Lung (tissue), 11 donors: ENCODE measurements at regions not wholly inside any gene's neighbourhood (a gene's known extent, or its start where the extent isn't known, plus 50 kb on each side); places are given as distances from the start of the nearest gene placed in this dataset.
"Not testable (repeated sequence)": the region's sequence is repeated elsewhere in the genome, so short reads cannot be mapped to it uniquely, and the experiment has no call there.

Source experiments
- ATAC-seq: fragments of 200-7000 bp; cut with Tn5 transposase; one replicate; pipeline ENCODE4 v1.9.1; 2020; ENCODE audit warnings: moderate number of reproducible peaks; ENCODE audit not compliant: insufficient read depth, low FRiP score
- DNase-seq, 3 donors: peaks; one replicate each; pipeline ENCODE4 v3.0.0-alpha.2; 2013 to 2017
- H3K27ac ChIP-seq, 2 donors: one replicate each; pipeline ENCODE4 v1.5.1; 2013; ENCODE audit warnings: mild to moderate bottlenecking in 2 of 2, moderate library complexity in 2 of 2, control low read depth in 1 of 2, inconsistent platforms in 1 of 2, low read depth in 1 of 2, low read length in 1 of 2
- H3K27me3 ChIP-seq, 3 donors: one replicate each; pipeline ENCODE4 v1.5.1; 2013; ENCODE audit warnings: low read length in 2 of 3; ENCODE audit not compliant: control insufficient read depth in 3 of 3, insufficient read depth in 3 of 3
- H3K36me3 ChIP-seq, 4 donors: one replicate each; pipeline ENCODE4 v1.5.1; 2013; ENCODE audit warnings: low read length in 4 of 4, mild to moderate bottlenecking in 1 of 4, moderate library complexity in 1 of 4; ENCODE audit not compliant: control insufficient read depth in 4 of 4, insufficient read depth in 4 of 4
- H3K4me1 ChIP-seq, 5 donors: one replicate each; pipeline ENCODE4 v1.5.1; 2013; ENCODE audit warnings: low read length in 5 of 5, mild to moderate bottlenecking in 2 of 5, moderate library complexity in 1 of 5; ENCODE audit not compliant: control insufficient read depth in 5 of 5, insufficient read depth in 5 of 5
- H3K4me3 ChIP-seq: one replicate; pipeline ENCODE4 v1.5.1; 2013; ENCODE audit warnings: mild to moderate bottlenecking, control low read depth, moderate library complexity
- H3K9ac ChIP-seq, 2 donors: one replicate each; pipeline ENCODE4 v1.5.1; 2013; ENCODE audit warnings: low read length in 2 of 2, control low read depth in 1 of 2; ENCODE audit not compliant: insufficient read depth in 1 of 2
- H3K9me3 ChIP-seq, 4 donors: one replicate each; pipeline ENCODE4 v1.5.1; 2013; ENCODE audit warnings: low read length in 3 of 4, mild to moderate bottlenecking in 1 of 4, moderate library complexity in 1 of 4; ENCODE audit not compliant: control insufficient read depth in 4 of 4, insufficient read depth in 3 of 4
- WGBS, 2 donors: extraction: QIAGEN DNeasy Blood & Tissue Kit; methylation state at CpG; one replicate each; pipeline ENCODE4 v1.1.7; 2013; 5-methylcytosine and 5-hydroxymethylcytosine counted together
- TF ChIP-seq, protein P1 (sequence below): IDR thresholded peaks from 2 replicates; pipeline ENCODE4 v1.5.1; 2012; ENCODE audit warnings: mild to moderate bottlenecking; ENCODE audit errors: control extremely low read depth, extremely low read depth
- donor health status: control.
- donor health status: control.
- donor health status: Bipolar disorder and iron deficiency.
- donor health status: healthy.
- donor health status: DM: yes; HTN: yes; CAD: no.

DNA sequence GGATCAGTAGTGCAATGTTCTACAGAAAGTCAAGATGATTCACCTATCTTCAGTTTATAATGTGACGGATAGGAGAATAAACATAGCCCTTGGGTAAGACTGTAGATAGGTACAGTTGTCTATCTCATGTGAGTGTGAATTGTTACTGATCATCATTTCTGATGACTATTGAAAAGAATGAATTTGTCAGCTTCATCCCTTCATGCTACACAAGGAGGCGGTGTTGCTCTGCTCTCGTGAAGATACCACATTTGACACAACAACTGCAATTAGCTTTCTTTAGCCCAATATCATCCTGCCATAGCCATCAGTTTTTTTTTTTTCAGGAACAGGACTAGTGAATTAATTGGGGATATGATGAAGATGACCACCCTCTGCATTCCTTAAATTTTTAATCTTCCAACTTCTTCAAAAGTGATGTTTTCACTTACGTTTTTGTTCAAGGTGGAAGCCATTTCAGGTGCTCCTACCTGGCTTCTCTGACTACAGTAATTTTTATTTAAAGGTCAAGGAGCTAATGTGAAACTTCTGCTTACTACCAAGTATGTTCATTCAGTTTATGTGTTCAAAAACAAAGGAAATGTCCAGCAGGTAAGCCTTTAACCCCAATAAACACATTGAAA lies 152.9 kb upstream of the MOCS2 start:
- ATAC-seq = no peak

DNA sequence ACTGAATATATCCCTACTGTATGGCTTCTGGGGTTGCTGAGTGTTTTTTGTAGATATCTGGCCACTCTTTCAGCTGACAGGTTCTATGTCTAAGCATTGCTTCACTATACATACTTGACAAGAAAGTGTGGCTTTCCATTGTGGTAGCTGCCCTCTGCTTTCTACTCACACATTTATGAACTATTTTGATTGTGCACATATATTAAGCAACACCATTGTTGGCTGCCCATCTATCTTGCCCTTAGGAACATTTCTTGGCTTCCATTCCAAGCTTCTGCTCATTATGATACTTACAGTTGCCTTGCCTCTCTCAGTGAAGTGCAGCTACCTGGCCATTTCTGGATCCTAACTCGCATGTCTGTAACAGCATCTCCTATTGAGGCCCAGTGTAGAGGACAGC lies 153.6 kb upstream of the MOCS2 start:
- no peak overlapping the region for H3K9ac ChIP-seq
- ATAC-seq = no peak

More for the DNA sequence above, 152.9 kb upstream of the MOCS2 start:
- Histone ChIP-seq H3K4me3 (no peak overlapping the region), H3K27ac (no peak overlapping the region), H3K36me3 (no peaks in the 10 kb centered on the region), H3K9me3 (no peaks in the 10 kb centered on the region), H3K27me3 (no peaks in the 10 kb centered on the region), H3K9ac (no peak overlapping the region), H3K4me1 (no peaks in the 10 kb centered on the region)
- peak in 2 of 3 donors; percentile 8 to 18 for DNase-seq
- TF ChIP-seq, protein P1, sequence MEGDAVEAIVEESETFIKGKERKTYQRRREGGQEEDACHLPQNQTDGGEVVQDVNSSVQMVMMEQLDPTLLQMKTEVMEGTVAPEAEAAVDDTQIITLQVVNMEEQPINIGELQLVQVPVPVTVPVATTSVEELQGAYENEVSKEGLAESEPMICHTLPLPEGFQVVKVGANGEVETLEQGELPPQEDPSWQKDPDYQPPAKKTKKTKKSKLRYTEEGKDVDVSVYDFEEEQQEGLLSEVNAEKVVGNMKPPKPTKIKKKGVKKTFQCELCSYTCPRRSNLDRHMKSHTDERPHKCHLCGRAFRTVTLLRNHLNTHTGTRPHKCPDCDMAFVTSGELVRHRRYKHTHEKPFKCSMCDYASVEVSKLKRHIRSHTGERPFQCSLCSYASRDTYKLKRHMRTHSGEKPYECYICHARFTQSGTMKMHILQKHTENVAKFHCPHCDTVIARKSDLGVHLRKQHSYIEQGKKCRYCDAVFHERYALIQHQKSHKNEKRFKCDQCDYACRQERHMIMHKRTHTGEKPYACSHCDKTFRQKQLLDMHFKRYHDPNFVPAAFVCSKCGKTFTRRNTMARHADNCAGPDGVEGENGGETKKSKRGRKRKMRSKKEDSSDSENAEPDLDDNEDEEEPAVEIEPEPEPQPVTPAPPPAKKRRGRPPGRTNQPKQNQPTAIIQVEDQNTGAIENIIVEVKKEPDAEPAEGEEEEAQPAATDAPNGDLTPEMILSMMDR = peak; percentile 8
- 87 to 89% methylated on average over 4 of the region's 4 CpGs for WGBS, 2 donors

DNA sequence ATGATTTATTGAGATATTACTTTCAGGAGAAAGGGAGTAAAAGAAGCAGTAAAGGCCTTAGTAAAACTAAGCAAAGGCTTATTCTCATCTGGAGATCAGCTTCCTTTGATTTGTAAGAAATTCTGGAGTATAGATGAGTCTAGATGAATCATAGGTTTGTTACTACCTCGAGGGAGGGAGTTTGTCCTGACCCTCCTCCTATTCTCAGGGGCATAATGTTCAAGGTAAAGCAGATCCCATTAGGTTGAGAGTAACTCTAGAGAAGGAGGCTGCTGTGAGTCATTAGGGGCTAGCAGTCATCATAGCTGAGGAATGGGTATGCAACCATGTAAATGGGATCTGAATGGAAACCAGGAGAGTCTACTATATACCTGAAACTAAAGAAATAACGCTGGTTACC lies 155.5 kb upstream of the MOCS2 start:
- 77 to 79% methylated on average over 2 of the region's 2 CpGs for WGBS, 2 donors
- no peak for DNase-seq
- Histone ChIP-seq H3K36me3 (no peaks in the 10 kb centered on the region), H3K9me3 (peaks cover 0 to 3% (median 0%) of the 10 kb centered on the region in 4 donors), H3K4me3 (no peak overlapping the region), H3K4me1 (no peaks in the 10 kb centered on the region), H3K27me3 (no peaks in the 10 kb centered on the region), H3K27ac (no peak overlapping the region), H3K9ac (no peak overlapping the region)
- TF ChIP-seq, protein P1 = no peak
- ATAC-seq = no peak

More for the DNA sequence above, 153.6 kb upstream of the MOCS2 start:
- TF ChIP-seq, protein P1 = no peak
- H3K27ac ChIP-seq = no peak overlapping the region
- DNase-seq = no peak
- no peaks in the 10 kb centered on the region for H3K4me1 ChIP-seq
- no peaks in the 10 kb centered on the region for H3K36me3 ChIP-seq
- peaks cover 0 to 2% (median 0%) of the 10 kb centered on the region in 4 donors for H3K9me3 ChIP-seq
- 86 to 92% methylated on average over 1 of the region's 1 CpG for WGBS, 2 donors
- H3K4me3 ChIP-seq = no peak overlapping the region
- no peaks in the 10 kb centered on the region for H3K27me3 ChIP-seq

DNA sequence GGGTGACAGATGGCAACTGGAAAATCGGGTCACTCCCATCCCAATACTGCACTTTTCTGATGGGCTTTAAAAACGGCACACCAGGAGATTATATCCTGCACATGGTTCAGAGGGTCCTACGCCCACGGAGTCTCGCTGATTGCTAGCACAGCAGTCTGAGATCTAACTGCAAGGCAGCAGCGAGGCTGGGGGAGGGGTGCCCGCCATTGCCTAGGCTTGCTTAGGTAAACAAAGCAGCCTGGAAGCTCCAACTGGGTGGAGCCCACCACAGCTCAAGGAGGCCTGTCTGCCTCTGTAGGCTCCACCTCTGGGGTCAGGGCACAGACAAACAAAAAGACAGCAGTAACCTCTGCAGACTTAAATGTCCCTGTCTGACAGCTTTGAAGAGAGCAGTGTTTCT lies 158.7 kb upstream of the MOCS2 start:
- DNase-seq = not testable (repeated sequence)
- WGBS, 2 donors = 85 to 98% methylated on average over 7 of the region's 7 CpGs

More for the DNA sequence above, 158.7 kb upstream of the MOCS2 start:
- H3K36me3 ChIP-seq, H3K4me3 ChIP-seq, H3K9me3 ChIP-seq, H3K27ac ChIP-seq, ATAC-seq, H3K9ac ChIP-seq, H3K27me3 ChIP-seq, H3K4me1 ChIP-seq: not testable (repeated sequence)
